HCT116 (cell line): ENCODE measurements at regions not wholly inside any gene's neighbourhood (a gene's known extent, or its start where the extent isn't known, plus 50 kb on each side); places are given as distances from the start of the nearest gene placed in this dataset.
"Not testable (repeated sequence)": the region's sequence is repeated elsewhere in the genome, so short reads cannot be mapped to it uniquely, and the experiment has no call there.

Experiments used
- ATAC-seq: fragments of 200-7000 bp; cut with Tn5 transposase; 2 replicates; pipeline ENCODE4 v1.9.1; 2020; ENCODE audit warnings: mild to moderate bottlenecking, moderate library complexity
- BruUV-seq: library from RNA; stranded (reverse); fragments of 400-500 nt; replicated peaks from 2 replicates; lab custom pipeline; 2021; lab: Mats Ljungman, UMichigan
- CTCF ChIA-PET: fragments of 300-600 bp; sonication (Branson Sonifier 250); formaldehyde crosslinking; loops from one replicate; lab custom pipeline; 2021; ENCODE audit warnings: antibody characterized with exemption; lab: Charles Lee
- POLR2A ChIA-PET: fragments of 300-600, 350-600 bp; sonication (Branson Sonifier 250); formaldehyde crosslinking; loops from one replicate; lab custom pipeline; 2021; ENCODE audit warnings: antibody characterized with exemption; lab: Charles Lee
- RAD21 ChIA-PET, 2 experiments: fragments of 300-600 bp; sonication (Branson Sonifier 250); formaldehyde crosslinking; loops; one replicate each; lab custom pipeline; 2023; ENCODE audit warnings: low total read pairs in 2 of 2; ENCODE audit not compliant: uncharacterized antibody in 2 of 2, unreplicated experiment in 2 of 2, low non-redundant PET in 1 of 2; lab: Charles Lee
- DNase-seq: peaks from one replicate; pipeline ENCODE4 v3.0.0-alpha.2; 2010; ENCODE audit warnings: low read depth, low spot score
- H2AFZ ChIP-seq: fragments of 200-600 bp; shearing (Covaris generic), sonication (generic); 2 replicates; pipeline ENCODE4 v1.6.1; 2017; ENCODE audit warnings: low read depth, mixed run types, mixed read lengths, antibody characterized with exemption, low read length; ENCODE audit not compliant: poor library complexity, severe bottlenecking
- H3K27ac ChIP-seq: 2 replicates; pipeline ENCODE4 v1.5.1; 2012; ENCODE audit warnings: low read depth, low read length
- H3K27me3 ChIP-seq: fragments of 200-600 bp; sonication (generic); 2 replicates; pipeline ENCODE4 v1.6.1; 2016; ENCODE audit warnings: mixed run types, low read length, mixed read lengths; ENCODE audit not compliant: insufficient read depth
- H3K36me3 ChIP-seq, 2 experiments: fragments of 200-500 bp in 1 of 2; fragments of 200-600 bp in 1 of 2; sonication (Bioruptor generic) in 1 of 2; sonication (generic) in 1 of 2; 2 replicates each; pipeline versions ENCODE4 v1.5.1 to v1.6.1; 2014 to 2016; ENCODE audit warnings: low read length in 2 of 2, inconsistent platforms in 1 of 2, mixed read lengths in 1 of 2, mixed run types in 1 of 2; ENCODE audit not compliant: insufficient read depth in 2 of 2, control insufficient read depth in 1 of 2
- H3K4me1 ChIP-seq, 2 experiments: fragments of 200-600 bp in 1 of 2; sonication (generic) in 1 of 2; 2 replicates each; pipeline versions ENCODE4 v1.5.1 to v1.6.1; 2012 to 2017; ENCODE audit warnings: low read length in 2 of 2, inconsistent platforms in 1 of 2, mild to moderate bottlenecking in 1 of 2, mixed read lengths in 1 of 2, mixed run types in 1 of 2, moderate library complexity in 1 of 2; ENCODE audit not compliant: insufficient read depth in 2 of 2, control insufficient read depth in 1 of 2
- H3K4me2 ChIP-seq: fragments of 200-600 bp; sonication (generic); 2 replicates; pipeline ENCODE4 v1.6.1; 2017; ENCODE audit warnings: mixed run types, low read length, mixed read lengths
- H3K4me3 ChIP-seq, 2 experiments: fragments of 200-600 bp in 1 of 2; sonication (generic) in 1 of 2; replicated peaks in 1 of 2; 2 replicates each; pipeline ENCODE4 v1.5.1; 2011 to 2016; ENCODE audit warnings: low read length in 2 of 2, control low read depth in 1 of 2, low read depth in 1 of 2, mild to moderate bottlenecking in 1 of 2, mixed read lengths in 1 of 2, mixed run types in 1 of 2
- H3K79me2 ChIP-seq: fragments of 200-600 bp; sonication (generic); 2 replicates; pipeline ENCODE4 v1.6.1; 2017; ENCODE audit warnings: mild to moderate bottlenecking, mixed run types, low read length, moderate library complexity, mixed read lengths; ENCODE audit not compliant: insufficient read depth
- H3K9ac ChIP-seq: fragments of 200-600 bp; sonication (generic); 2 replicates; pipeline ENCODE4 v1.6.1; 2016; ENCODE audit warnings: low read length, mixed read lengths
- H3K9me2 ChIP-seq: fragments of 200-600 bp; sonication (generic), shearing (Covaris generic); 2 replicates; pipeline ENCODE4 v1.6.1; 2017; ENCODE audit warnings: mixed run types, mild to moderate bottlenecking, moderate library complexity; ENCODE audit not compliant: insufficient read depth
- H3K9me3 ChIP-seq, 2 experiments: fragments of 200-500 bp in 1 of 2; fragments of 200-600 bp in 1 of 2; sonication (Bioruptor generic) in 1 of 2; sonication (generic) in 1 of 2; 2 replicates each; pipeline ENCODE4 v1.6.1; 2014 to 2017; ENCODE audit warnings: low read length in 2 of 2, mixed read lengths in 2 of 2, inconsistent platforms in 1 of 2, low read depth in 1 of 2, mild to moderate bottlenecking in 1 of 2, mixed run types in 1 of 2, moderate library complexity in 1 of 2; ENCODE audit not compliant: control insufficient read depth in 1 of 2, insufficient read depth in 1 of 2
- H4K20me1 ChIP-seq: fragments of 200-600 bp; sonication (generic), shearing (Covaris generic); 2 replicates; pipeline ENCODE4 v1.6.1; 2017; ENCODE audit warnings: mixed run types, mild to moderate bottlenecking, moderate library complexity; ENCODE audit not compliant: insufficient read depth
- ATF3 ChIP-seq: IDR thresholded peaks from 2 replicates; pipeline ENCODE4 v1.6.1; 2012
- CBX3 ChIP-seq: IDR thresholded peaks from 2 replicates; pipeline ENCODE4 v1.6.1; 2012; ENCODE audit warnings: low read depth
- CEBPB ChIP-seq: IDR thresholded peaks from 2 replicates; pipeline ENCODE4 v1.6.1; 2012; ENCODE audit warnings: low read depth
- EGR1 ChIP-seq: IDR thresholded peaks from 2 replicates; pipeline ENCODE4 v1.6.1; 2012; ENCODE audit warnings: low read depth
- ELF1 ChIP-seq: IDR thresholded peaks from 2 replicates; pipeline ENCODE4 v1.6.1; 2012; ENCODE audit warnings: low read depth, borderline replicate concordance
- EZH2 ChIP-seq: fragments of 200-600 bp; sonication (generic); IDR thresholded peaks from 2 replicates; pipeline ENCODE4 v1.6.1; 2017; ENCODE audit warnings: antibody characterized with exemption, mixed run types
- FOSL1 ChIP-seq: IDR thresholded peaks from 2 replicates; pipeline ENCODE4 v1.6.1; 2012; ENCODE audit warnings: low read depth
- MAX ChIP-seq: IDR thresholded peaks from 2 replicates; pipeline ENCODE4 v1.6.1; 2012
- POLR2A ChIP-seq: IDR thresholded peaks from 2 replicates; pipeline ENCODE4 v1.7.0; 2011; ENCODE audit warnings: borderline replicate concordance; ENCODE audit not compliant: insufficient read depth, insufficient read length; ENCODE audit errors: extremely low read depth
- POLR2AphosphoS5 ChIP-seq: IDR thresholded peaks from 2 replicates; pipeline ENCODE4 v1.6.1; 2011; ENCODE audit warnings: mild to moderate bottlenecking, low read depth, low read length, moderate library complexity
- RAD21 ChIP-seq: IDR thresholded peaks from 2 replicates; pipeline ENCODE4 v1.6.1; 2012; ENCODE audit warnings: low read depth, mild to moderate bottlenecking
- SIN3A ChIP-seq: IDR thresholded peaks from 2 replicates; pipeline ENCODE4 v1.6.1; 2012; ENCODE audit warnings: low read depth
- SP1 ChIP-seq: IDR thresholded peaks from 2 replicates; pipeline ENCODE4 v1.6.1; 2012; ENCODE audit warnings: low read depth
- TCF7L2 ChIP-seq: IDR thresholded peaks from 2 replicates; pipeline ENCODE4 v1.7.0; 2011; ENCODE audit warnings: borderline replicate concordance, inconsistent platforms; ENCODE audit not compliant: insufficient read depth, insufficient read length; ENCODE audit errors: extremely low read depth
- YY1 ChIP-seq: IDR thresholded peaks from 2 replicates; pipeline ENCODE4 v1.6.1; 2011; ENCODE audit warnings: low read length, low read depth, moderate library complexity, mild to moderate bottlenecking; ENCODE audit not compliant: insufficient replicate concordance; ENCODE audit errors: extremely low read depth
- ZFX ChIP-seq: fragments of 450-650 bp; IDR thresholded peaks from 2 replicates; pipeline ENCODE4 v1.6.1; 2017
- ZNF274 ChIP-seq: fragments of 200-500 bp; sonication (Bioruptor generic); IDR thresholded peaks from 2 replicates; pipeline ENCODE4 v1.6.1; 2014; ENCODE audit warnings: mild to moderate bottlenecking, low read depth, low read length, inconsistent platforms
- intact Hi-C: fragments of 100-400 bp; cut with micrococcal nuclease; formaldehyde crosslinking; loops from 2 replicates; pipeline ENCODE4 v1.10.0; 2022

GRCh38 chr1:14352897-14353296 lies 245.6 kb upstream of the KAZN start:
- Histone ChIP-seq H3K36me3 (no peaks in the 10 kb centered on the region), H3K27me3 (no peaks in the 10 kb centered on the region), H2AFZ (no peak overlapping the region), H3K79me2 (no peaks in the 10 kb centered on the region), H3K27ac (no peak overlapping the region), H3K4me1 (no peaks in the 10 kb centered on the region), H3K4me3 (no peak overlapping the region), H3K9me3 (no peaks in the 10 kb centered on the region), H4K20me1 (no peaks in the 10 kb centered on the region), H3K9ac (no peak overlapping the region), H3K4me2 (no peak overlapping the region), H3K9me2 (no peaks in the 10 kb centered on the region)
- ATAC-seq = no peak
- POLR2A ChIA-PET = no interaction called here
- intact Hi-C loops = no loop called here
- RAD21 ChIA-PET = no interaction called here
- no TSS peak for BruUV-seq
- no peak for DNase-seq
- CTCF ChIA-PET = no interaction called here
- TF ChIP-seq MAX = no peak
- TF ChIP-seq POLR2AphosphoS5 = no peak
- TF ChIP-seq ELF1 = no peak
- TF ChIP-seq EGR1 = no peak
- TF ChIP-seq SP1 = no peak
- no peak for TF ChIP-seq SIN3A
- TF ChIP-seq YY1 = no peak
- TF ChIP-seq POLR2A = no peak
- TF ChIP-seq ZFX = no peak
- no peak for TF ChIP-seq CEBPB
- TF ChIP-seq FOSL1 = no peak
- TF ChIP-seq ATF3 = no peak
- TF ChIP-seq TCF7L2 = no peak
- no peak for TF ChIP-seq RAD21
- no peak for TF ChIP-seq CBX3
- TF ChIP-seq ZNF274 = no peak
- TF ChIP-seq EZH2 = no peak

- H3K79me2 ChIP-seq, ATAC-seq, H4K20me1 ChIP-seq, H3K27me3 ChIP-seq, H3K9me2 ChIP-seq, POLR2A ChIA-PET, DNase-seq, H3K4me3 ChIP-seq, BruUV-seq, H3K9me3 ChIP-seq, intact Hi-C loops, H3K9ac ChIP-seq, H3K4me1 ChIP-seq, H3K36me3 ChIP-seq, CTCF ChIA-PET, RAD21 ChIA-PET, H3K4me2 ChIP-seq, H3K27ac ChIP-seq, H2AFZ ChIP-seq: not testable (repeated sequence)
Measured at GRCh38 chr1:14361005-14361404, 237.5 kb upstream of the KAZN start.
